ENCODE measurements at regions not wholly inside any gene's neighbourhood (a gene's known extent, or its start where the extent isn't known, plus 50 kb on each side); places are given as distances from the start of the nearest gene placed in this dataset.

GRCh38 chr11:15889363-15890030, 466.8 kb downstream of the SOX6 start:
- DNase-seq = no peak

DNA sequence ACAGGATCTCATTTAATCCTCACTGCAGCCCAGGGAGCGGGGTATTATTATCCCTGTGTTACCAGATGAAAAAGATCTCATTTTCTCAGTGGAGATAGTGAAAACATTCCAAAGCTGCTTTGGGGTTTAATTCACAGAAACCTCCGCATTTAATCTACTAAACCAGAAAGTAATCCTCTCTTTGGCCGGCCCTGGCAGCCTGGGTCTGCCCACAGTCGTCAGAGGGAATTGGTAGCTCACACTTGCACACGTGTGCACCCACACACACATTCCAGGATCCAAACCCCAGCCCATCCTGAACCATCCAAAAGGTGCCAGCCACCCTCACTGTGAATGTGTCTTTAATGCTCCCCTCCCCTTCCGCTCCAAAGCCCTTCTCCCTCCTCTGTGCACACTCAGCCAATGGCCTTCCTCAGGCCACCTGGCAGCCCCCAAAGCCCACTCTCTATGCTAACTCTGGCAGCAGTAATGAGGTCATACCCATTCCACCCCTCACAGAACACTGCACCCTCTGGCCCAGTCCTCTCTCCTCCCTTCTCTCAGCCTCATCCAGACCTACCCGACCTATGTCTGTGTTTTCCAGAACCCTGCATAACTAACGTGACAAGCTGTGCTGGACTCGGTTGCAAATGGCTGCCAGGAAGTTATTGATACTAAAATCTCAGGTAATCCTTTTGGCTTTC, 466.2 kb downstream of the SOX6 start:
- no peak for DNase-seq

GRCh38 chr11:15893080-15893492, 463.3 kb downstream of the SOX6 start:
- DNase-seq = no peak

DNA sequence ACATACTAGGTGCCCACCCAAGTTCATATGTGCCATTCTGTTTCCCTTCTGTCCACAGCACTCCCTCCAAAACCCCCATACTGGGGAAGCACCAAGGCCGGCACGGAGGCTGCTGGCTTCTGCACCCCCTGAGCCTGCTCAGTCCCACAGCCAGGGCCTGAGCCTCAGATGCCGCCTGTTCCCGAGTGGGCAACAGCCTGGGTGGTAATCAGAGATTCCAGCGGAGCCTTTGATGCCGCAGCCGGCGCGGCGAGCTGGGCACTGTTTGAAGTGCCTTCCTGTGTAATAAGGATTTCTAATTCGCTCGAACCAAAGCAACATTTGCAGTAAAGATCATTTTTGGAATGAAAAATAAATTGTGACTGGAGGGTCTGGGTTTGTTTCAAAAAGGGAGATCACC, 460.3 kb downstream of the SOX6 start:
- no peak for DNase-seq

DNA sequence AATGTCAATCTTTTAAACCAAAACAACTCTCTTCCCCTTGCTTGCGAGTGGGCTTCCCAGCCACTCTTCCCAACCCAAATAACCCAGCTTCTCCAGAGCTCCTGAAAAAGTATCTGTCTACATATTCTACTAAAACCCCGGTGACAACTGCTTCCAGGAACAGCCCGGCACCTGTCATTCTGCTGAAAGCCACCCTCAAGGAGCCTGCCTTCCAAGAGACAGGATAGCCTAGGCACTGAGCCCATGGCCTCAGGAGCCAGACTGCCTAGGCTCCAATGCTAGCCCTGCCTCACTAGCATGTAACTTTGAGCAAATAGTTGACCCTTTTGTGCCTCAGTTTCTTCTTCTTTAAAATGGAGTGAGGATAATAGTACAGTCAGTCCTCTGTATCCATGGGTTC, 459.8 kb downstream of the SOX6 start:
- DNase-seq = no peak

DNA sequence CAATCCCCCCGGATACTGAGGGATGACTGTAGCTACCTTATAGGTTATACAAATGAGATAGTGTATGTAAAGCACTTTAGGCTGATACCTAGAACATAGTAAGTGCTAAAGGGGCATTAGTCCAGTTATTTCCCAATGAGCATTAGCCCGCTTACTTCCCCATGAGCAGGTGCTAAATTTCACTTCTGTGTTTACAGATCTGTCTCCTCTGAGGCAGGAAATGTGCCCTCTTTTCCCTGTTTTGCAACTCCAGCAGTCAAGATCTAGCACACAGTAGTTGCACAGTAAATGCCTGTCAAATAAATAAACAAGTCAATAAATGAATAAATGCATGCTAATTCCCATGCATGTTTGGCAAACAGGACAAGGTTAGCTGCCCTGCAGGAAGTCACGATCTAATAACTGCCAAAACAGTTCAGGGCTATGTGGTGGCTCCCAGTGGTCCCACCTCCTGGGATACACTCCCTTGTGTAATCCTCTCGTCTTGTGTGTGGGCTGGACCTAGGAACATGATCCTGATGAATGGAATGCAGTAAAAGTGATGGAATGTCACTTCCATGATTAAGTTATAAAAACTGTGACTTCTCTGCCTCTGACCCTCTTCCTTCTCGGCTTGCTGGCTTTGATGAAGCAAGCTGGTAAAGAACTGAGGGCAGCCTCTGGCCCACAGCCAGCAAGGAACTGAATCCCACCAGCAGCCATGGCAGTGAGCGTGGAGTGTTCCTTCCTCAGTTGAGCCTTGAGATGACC, 459.0 kb downstream of the SOX6 start:
- no peak for DNase-seq

- DNase-seq = no peak
Measured at GRCh38 chr11:15901054-15901453, 455.3 kb downstream of the SOX6 start.

GRCh38 chr11:15901790-15902189, 454.6 kb downstream of the SOX6 start:
- no peak for DNase-seq

DNA sequence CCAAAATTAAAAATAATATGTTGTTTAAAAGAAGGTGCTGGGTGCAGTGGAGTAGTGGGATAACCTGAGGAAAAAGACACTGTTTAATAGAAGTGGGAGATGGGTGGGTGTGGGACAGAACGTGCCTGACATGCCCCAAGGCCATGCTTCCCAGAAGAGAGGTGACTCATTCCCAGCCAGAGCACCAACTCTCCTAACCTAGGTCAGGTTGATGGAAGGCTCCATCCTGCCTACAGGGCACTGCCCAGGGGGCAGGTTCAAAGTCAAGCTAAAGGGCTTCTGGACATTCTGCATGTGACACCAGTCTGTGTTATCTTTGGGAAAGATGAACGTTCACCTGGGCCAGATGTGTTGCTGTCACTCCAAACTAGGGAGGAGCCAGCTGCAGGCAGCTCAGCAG, 453.1 kb downstream of the SOX6 start:
- no peak for DNase-seq

GRCh38 chr11:15905366-15906104, 450.8 kb downstream of the SOX6 start:
- no peak for DNase-seq

DNA sequence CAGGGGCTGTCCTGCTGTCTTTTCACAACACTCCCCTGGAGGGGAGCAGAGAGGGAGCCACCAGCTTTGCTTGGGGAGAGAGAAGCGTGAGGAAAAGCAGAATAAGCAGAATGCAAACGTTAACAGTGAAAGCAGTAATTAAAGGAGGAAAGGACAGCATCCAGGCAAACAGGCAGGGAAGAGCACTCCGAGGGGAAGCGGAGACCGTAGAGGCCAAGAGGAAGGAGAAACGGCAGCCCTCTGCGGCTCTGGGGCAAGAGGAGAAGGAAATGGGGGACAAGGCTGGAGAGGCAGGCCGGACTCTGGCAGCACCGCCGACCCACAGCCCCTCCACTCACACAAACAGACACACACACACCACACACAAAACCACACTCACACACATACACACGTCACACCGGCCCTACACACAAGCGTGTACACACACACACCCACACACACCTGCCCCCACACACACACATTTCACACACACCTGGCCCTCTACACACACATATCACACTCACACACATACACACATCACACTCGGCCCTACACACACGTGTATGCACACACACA, 449.8 kb downstream of the SOX6 start:
- no peak for DNase-seq

DNA sequence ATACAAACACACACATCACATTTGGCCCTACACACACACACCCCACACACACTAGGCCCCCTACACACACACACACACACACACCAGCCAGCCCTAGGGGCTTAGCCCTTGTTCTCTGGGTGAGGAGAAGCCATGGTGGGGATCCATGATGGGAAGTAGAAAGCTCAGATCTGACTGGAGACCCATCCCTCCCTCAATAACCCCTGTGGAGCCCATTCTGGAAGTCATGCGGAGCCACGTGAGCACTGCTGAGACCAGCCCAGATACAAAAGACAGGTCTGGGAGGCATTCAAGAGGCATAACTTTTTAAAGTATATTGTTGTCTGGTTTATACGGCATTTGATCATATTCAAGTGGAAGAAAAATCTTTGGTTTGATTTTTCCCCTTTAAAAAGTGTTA, 448.5 kb downstream of the SOX6 start:
- no peak for DNase-seq

GRCh38 chr11:15909937-15910598, 446.3 kb downstream of the SOX6 start:
- DNase-seq = no peak

GRCh38 chr11:15910761-15911160, 445.6 kb downstream of the SOX6 start:
- no peak for DNase-seq

DNA sequence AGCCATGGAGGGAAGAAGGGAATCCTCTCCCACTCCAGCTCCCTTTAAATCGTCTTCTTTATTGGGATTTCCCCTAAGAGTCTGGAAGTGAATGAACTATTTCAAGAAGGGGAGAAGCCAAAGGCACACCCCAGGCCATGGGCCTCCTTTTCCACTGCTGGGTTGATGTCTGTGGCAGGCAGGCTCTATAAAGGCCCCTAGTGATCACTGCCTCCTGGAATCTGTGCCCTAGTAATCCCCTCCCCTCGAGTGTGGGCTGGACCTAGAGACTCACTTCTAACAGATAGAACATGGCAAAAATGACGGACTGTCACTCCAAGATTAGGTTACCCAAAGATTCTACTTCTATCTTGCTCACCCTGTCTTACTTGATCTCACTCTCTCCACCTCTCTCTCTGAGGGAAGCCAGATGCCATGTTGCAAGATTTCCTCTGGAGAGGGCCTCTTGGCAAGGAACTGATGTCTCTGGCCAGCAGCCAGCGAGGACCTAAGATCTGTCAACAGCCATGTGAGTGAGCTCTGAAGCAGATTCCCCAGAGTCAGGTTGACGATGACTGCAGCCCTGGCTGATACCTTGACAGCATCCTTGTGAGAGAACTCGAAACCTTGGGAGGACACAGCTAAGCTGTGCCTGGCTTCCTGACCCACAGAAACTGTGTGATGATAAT, 444.8 kb downstream of the SOX6 start:
- DNase-seq = no peak

- no peak for DNase-seq
Measured at GRCh38 chr11:15912291-15912690, 444.1 kb downstream of the SOX6 start.

DNA sequence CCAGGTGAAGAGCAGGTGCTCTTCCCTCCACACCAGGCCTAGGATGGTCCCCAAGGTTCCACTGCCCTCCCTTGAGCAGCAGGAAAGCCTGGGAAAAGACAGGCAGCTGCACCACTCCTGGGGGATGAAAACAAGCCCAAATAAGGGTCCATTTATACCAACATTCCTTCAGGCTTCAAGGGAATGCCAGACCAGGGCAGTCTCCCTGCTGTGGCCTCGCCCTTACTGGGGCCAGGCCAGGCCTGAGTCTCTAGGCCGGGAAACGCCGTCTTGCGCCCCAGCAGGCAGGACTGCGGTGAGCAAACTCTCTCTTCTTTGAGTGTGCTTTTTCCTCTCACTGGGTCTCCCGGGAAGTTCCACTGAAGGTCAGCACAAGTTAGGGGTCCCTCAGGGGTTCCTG, 443.5 kb downstream of the SOX6 start:
- no peak for DNase-seq

DNA sequence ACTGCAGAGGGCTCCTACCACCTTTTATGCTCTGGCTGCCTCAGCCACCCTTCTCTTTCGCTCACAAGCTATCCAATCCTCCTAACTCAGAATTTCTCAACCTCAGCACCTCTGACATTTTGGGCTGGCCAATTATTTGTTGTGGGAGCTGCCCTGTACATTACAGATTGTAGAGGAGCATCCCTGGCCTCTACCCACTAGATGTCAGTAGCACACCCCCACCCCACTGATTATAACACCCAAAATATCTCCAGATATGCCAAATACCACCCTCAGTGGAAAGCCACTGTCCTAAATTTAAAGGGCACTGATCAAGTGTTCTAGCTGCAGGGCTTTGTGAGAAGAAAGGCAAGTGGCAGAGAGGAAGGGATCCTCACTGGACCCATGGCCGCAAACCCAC, 443.1 kb downstream of the SOX6 start:
- DNase-seq = no peak

Measured in cerebellar nuclear complex (tissue), 1 donor.